ENCODE measurements at regions not wholly inside any gene's neighbourhood (a gene's known extent, or its start where the extent isn't known, plus 50 kb on each side); places are given as distances from the start of the nearest gene placed in this dataset.

DNA sequence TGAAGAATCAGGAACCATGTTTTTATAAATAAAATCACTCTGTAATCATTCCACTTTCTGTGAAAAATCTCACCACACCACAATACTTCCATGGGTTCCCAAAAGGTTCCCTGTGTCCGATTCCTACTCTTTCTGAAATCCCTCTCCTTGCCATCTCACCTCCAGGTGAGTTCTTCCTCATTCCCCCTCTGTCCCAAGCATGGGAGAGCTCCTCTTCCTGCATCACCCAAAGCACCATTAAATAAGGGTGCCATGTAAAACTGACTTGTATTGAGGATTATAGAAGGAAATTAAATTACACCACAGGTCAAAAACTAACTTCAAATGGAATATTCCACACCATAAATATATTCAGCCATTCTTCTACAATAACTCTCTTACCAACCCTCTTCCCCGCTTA lies 55.8 kb upstream of the ETAA1 start:
- Histone ChIP-seq H3K27ac (no peak overlapping the region), H3K9me3 (no peaks in the 10 kb centered on the region), H3K36me3 (no peaks in the 10 kb centered on the region), H3K4me1 (no peaks in the 10 kb centered on the region), H3K4me3 (no peak overlapping the region), H3K27me3 (no peaks in the 10 kb centered on the region)
- ATAC-seq (no peak), DNase-seq (no peak)
- in situ Hi-C loops (cut with MboI; ENCODE audit: low sequenced_read_pairs in 4 of 4) = no loop called here
- intact Hi-C loops (cut with DNase I; ENCODE audit: low total_unique reads) = no loop called here
- TF ChIP-seq, protein P1, sequence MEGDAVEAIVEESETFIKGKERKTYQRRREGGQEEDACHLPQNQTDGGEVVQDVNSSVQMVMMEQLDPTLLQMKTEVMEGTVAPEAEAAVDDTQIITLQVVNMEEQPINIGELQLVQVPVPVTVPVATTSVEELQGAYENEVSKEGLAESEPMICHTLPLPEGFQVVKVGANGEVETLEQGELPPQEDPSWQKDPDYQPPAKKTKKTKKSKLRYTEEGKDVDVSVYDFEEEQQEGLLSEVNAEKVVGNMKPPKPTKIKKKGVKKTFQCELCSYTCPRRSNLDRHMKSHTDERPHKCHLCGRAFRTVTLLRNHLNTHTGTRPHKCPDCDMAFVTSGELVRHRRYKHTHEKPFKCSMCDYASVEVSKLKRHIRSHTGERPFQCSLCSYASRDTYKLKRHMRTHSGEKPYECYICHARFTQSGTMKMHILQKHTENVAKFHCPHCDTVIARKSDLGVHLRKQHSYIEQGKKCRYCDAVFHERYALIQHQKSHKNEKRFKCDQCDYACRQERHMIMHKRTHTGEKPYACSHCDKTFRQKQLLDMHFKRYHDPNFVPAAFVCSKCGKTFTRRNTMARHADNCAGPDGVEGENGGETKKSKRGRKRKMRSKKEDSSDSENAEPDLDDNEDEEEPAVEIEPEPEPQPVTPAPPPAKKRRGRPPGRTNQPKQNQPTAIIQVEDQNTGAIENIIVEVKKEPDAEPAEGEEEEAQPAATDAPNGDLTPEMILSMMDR (IDR thresholded peaks at IDR 0.05 in 4 of 5, conservative IDR thresholded peaks at IDR 0.05 in 1 of 5) = no peak
- TF ChIP-seq POLR2A (IDR thresholded peaks at IDR 0.05) = no peak

DNA sequence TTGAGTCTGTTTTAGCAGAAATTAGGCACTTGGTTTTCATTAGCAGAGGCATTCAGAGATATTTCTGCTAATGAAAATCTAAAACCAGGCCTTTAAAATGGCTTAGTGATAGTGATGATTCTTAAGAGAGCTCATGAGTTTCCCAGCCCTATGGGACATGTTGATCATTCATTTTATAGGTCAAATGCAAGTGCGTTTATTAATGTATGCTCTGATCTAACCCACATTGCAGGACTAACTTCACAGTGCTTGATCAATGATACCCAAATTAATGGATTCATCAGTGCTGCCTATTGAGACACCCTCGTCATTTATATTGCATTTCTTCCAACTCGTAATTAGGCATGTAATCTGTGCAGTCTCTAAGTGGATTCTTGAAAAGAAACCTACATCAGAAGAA lies 54.7 kb upstream of the ETAA1 start:
- Histone ChIP-seq H3K27ac (no peak overlapping the region), H3K9me3 (no peaks in the 10 kb centered on the region), H3K4me1 (no peaks in the 10 kb centered on the region), H3K36me3 (no peaks in the 10 kb centered on the region), H3K27me3 (no peaks in the 10 kb centered on the region), H3K4me3 (no peak overlapping the region)
- ATAC-seq (no peak), DNase-seq (no peak)
- in situ Hi-C loops (cut with MboI; ENCODE audit: low sequenced_read_pairs in 4 of 4) (no loop called here), intact Hi-C loops (cut with DNase I; ENCODE audit: low total_unique reads) (no loop called here)
- TF ChIP-seq POLR2A (IDR thresholded peaks at IDR 0.05) = no peak
- TF ChIP-seq, protein P1 (IDR thresholded peaks at IDR 0.05 in 4 of 5, conservative IDR thresholded peaks at IDR 0.05 in 1 of 5) = no peak

DNA sequence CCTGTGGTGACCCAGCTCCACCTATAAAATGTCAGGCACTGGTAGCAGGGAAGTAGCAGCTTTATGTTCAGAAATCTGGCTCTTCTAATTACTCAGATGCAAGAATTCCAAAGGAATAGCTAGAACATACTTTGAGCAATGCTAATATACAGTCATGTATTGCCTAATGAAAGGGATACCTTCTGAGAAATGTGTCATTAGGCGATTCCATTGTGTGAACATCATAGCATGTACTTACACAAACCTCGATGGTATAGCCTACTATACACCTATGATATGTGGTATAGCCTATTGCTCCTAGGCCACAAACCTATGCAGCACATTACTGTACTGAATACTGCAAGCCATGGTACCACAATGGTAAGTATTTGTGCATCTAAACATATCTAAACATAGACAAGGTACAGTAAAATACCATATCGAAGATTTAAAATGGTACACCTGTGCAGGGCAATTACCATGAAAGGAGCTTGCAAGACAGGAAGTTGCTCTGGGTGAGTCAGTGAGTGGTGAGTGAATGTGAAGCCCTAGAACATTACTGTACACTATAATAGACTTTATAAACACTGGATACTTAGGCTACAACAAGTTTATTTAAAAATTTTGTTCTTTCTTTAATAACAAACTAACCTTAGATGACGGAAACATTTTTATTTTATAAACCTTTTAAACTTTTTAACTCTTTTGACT lies 50.3 kb upstream of the ETAA1 start:
- Histone ChIP-seq H3K4me3 (no peak overlapping the region), H3K27ac (no peak overlapping the region), H3K9me3 (no peaks in the 10 kb centered on the region), H3K27me3 (no peaks in the 10 kb centered on the region), H3K4me1 (no peaks in the 10 kb centered on the region), H3K36me3 (no peaks in the 10 kb centered on the region)
- intact Hi-C loops (cut with DNase I; ENCODE audit: low total_unique reads) = no loop called here
- TF ChIP-seq, protein P1 (IDR thresholded peaks at IDR 0.05 in 4 of 5, conservative IDR thresholded peaks at IDR 0.05 in 1 of 5) = no peak
- no peak for TF ChIP-seq POLR2A (IDR thresholded peaks at IDR 0.05)
- no peak for ATAC-seq
- in situ Hi-C loops (cut with MboI; ENCODE audit: low sequenced_read_pairs in 4 of 4) = no loop called here
- DNase-seq = no peak
